Brain microvascular endothelial cell (primary cell): ENCODE measurements at regions not wholly inside any gene's neighbourhood (a gene's known extent, or its start where the extent isn't known, plus 50 kb on each side); places are given as distances from the start of the nearest gene placed in this dataset.

Source experiments
- DNase-seq: peaks from one replicate; pipeline ENCODE4 v3.0.0-alpha.2; 2020
- H3K27ac ChIP-seq: fragments of 250-450 bp; sonication (Bioruptor Pico); 2 replicates; pipeline ENCODE4 v1.5.1; 2020; ENCODE audit warnings: mild to moderate bottlenecking, moderate library complexity
- H3K27me3 ChIP-seq: fragments of 250-450 bp; sonication (Bioruptor Pico); replicated peaks from 2 replicates; pipeline ENCODE4 v1.5.1; 2020; ENCODE audit warnings: mild to moderate bottlenecking
- H3K36me3 ChIP-seq: fragments of 250-450 bp; sonication (Bioruptor Pico); replicated peaks from 2 replicates; pipeline ENCODE4 v1.5.1; 2020; ENCODE audit warnings: mild to moderate bottlenecking
- H3K4me3 ChIP-seq: 2 replicates; pipeline ENCODE4 v1.5.1; 2011; ENCODE audit warnings: low read depth, mild to moderate bottlenecking, control low read depth, low read length, moderate library complexity
- CTCF ChIP-seq: IDR thresholded peaks from 2 replicates; pipeline ENCODE4 v1.5.1; 2011; ENCODE audit warnings: low read depth, mild to moderate bottlenecking, moderate library complexity, low read length, control low read depth, inconsistent platforms; ENCODE audit errors: missing control alignments
- in situ Hi-C: cut with HindIII; loops from 2 replicates; pipeline ENCODE4 v1.10.0; 2017; ENCODE audit warnings: low sequenced_read_pairs, low pct_ligation_motif_present

GRCh38 chr6:87847830-87848210 lies 145.8 kb upstream of the AKIRIN2 start:
- no peak for TF ChIP-seq CTCF
- in situ Hi-C loops: no loop called here
- Histone ChIP-seq H3K4me3 (no peak overlapping the region), H3K27me3 (no peaks in the 10 kb centered on the region), H3K27ac (no peak overlapping the region), H3K36me3 (no peaks in the 10 kb centered on the region)
- DNase-seq: no peak

DNA sequence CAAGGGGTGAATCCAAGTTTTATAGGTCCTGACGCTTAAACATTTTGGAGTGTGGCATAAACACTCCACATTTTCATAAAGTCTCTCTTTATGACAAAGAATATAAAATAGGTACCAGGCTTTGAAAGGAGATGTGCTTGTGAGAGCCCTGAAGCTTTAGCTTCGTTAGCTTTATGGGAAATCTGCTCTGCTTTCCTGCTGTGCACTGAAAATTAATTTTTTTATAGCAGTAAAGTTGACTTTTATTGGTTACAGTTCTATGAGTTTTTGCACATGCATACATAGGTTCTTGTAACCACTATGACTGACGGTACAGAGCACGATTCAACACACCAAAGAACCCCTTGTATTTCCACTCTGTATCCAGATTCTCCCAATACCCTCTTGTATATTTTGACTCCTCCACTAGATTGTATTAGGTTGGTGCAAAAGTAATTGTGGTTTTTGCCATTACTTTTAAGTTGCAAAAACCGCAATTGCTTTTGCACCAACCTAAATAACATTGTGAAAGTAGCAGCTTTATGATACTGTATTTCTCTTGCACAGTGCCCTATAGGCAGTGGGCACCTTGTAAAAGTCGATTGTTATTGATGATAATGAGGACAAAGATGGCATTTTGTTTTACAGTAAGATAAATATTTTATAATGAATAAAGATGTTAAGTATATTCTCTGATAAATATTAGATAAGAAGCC lies 145.2 kb upstream of the AKIRIN2 start:
- H3K27me3 ChIP-seq: no peaks in the 10 kb centered on the region
- TF ChIP-seq CTCF: no peak
- no peak for DNase-seq
- no peaks in the 10 kb centered on the region for H3K36me3 ChIP-seq
- no peak overlapping the region for H3K4me3 ChIP-seq
- H3K27ac ChIP-seq: no peak overlapping the region
- in situ Hi-C loops: no loop called here

DNA sequence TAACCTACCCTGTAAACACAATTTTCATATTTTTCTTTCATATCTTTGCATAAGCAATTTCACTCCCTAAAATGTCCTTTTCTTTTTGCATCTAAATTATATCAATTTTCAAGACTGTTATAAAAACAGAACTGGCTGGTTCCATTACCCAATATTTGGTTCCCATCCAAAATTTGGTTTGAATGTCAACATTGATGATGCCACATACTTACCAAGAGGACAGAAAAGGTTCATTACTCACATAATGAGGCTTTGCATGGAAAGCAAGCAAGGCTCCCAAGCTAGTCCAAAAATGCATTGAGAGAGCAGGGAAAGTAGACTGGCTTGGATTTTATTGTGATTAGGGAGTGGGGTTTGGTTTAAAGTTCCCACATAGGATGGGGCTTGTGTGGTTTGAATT lies 144.4 kb upstream of the AKIRIN2 start:
- Histone ChIP-seq H3K27ac (no peak overlapping the region), H3K4me3 (no peak overlapping the region), H3K27me3 (no peaks in the 10 kb centered on the region), H3K36me3 (no peaks in the 10 kb centered on the region)
- no peak for TF ChIP-seq CTCF
- no peak for DNase-seq
- in situ Hi-C loops: no loop called here

DNA sequence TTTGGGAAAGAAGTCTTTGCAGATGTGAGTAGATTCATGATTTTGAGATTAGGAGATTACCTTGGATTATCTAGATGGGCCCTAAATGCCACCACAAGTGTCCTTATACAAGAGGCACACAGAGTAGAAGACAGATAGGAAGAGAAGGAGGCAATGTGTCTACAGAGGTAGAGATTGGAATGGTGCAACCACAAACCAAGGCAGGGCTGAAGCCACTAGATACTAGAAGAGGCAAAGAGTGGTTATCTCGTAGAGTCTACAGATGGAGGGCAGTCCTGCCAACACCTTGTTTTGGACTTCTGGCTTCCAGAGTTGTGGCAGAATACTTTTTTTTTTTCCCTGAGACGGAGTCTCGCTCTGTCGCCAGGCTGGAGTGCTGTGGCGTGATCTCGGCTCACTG lies 138.3 kb upstream of the AKIRIN2 start:
- Histone ChIP-seq H3K27ac (no peak overlapping the region), H3K36me3 (no peaks in the 10 kb centered on the region), H3K4me3 (no peak overlapping the region), H3K27me3 (no peaks in the 10 kb centered on the region)
- no peak for TF ChIP-seq CTCF
- no peak for DNase-seq
- in situ Hi-C loops: no loop called here

- H3K27ac ChIP-seq: no peak overlapping the region
- H3K4me3 ChIP-seq: no peak overlapping the region
- no peak for DNase-seq
- in situ Hi-C loops: no loop called here
- no peaks in the 10 kb centered on the region for H3K36me3 ChIP-seq
- no peak for TF ChIP-seq CTCF
- no peaks in the 10 kb centered on the region for H3K27me3 ChIP-seq
These were observed 135.8 kb upstream of the AKIRIN2 start for GRCh38 chr6:87837876-87838275.

DNA sequence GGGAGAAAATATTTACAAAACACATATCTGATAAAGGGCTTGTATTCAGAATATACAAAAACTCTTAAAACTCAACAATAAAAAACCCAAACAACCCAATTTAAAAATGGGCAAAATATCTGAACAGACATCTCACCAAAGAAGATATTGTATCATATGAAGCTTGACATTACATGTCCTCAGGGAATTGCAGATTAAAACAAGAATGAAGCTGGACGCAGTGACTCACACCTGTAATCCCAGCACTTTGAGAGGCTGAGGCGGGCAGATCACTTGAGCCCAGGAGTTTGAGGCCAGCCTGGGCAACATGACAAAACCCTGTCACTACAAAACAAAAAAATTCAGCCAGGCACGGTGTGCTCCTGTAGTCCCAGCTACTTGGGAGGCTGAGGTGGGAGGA lies 135.4 kb upstream of the AKIRIN2 start:
- no peaks in the 10 kb centered on the region for H3K36me3 ChIP-seq
- DNase-seq: no peak
- H3K27me3 ChIP-seq: no peaks in the 10 kb centered on the region
- in situ Hi-C loops: no loop called here
- TF ChIP-seq CTCF: no peak
- no peak overlapping the region for H3K4me3 ChIP-seq
- H3K27ac ChIP-seq: no peak overlapping the region
